ENCODE measurements at regions not wholly inside any gene's neighbourhood (a gene's known extent, or its start where the extent isn't known, plus 50 kb on each side); places are given as distances from the start of the nearest gene placed in this dataset.

DNA sequence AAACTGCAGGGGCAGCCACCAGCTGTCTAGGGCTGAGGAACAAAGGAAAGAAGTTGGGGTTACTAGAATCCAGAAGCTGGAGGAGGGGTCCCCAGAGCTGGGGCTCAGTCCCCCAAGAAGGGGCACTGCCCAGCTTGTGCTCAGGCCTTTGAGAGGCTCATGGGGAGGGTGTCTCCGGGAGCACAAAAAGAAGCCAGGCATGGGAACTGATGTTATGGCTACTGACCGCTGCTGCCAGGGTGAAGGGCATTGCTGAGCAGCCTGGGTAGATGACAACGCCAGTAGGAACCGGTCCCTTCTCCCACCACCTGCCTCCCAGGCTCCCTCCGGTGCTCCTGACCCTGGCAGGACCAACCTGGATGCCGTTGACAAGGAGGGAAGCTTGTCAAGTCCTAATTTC, 762.5 kb upstream of the TPTE start:
- H3K9me3 ChIP-seq (ENCODE audit: control insufficient read depth in 4 of 4, insufficient read depth in 3 of 4, low read length in 3 of 4), result peaks cover 4 to 52% (median 16%) of the 10 kb centered on the region in 4 donors
- ATAC-seq (ENCODE audit: insufficient read depth, low FRiP score), result no peak
- H3K27me3 ChIP-seq (ENCODE audit: control insufficient read depth in 3 of 3, insufficient read depth in 3 of 3, low read length in 2 of 3), result no peaks in the 10 kb centered on the region
- H3K9ac ChIP-seq (ENCODE audit: insufficient read depth in 1 of 2, low read length in 2 of 2), result no peak overlapping the region
- WGBS, 2 donors, result 62 to 75% methylated on average over 6 of the region's 6 CpGs
- H3K4me1 ChIP-seq (ENCODE audit: control insufficient read depth in 5 of 5, insufficient read depth in 5 of 5, low read length in 5 of 5), result no peaks in the 10 kb centered on the region
- no peak overlapping the region for H3K27ac ChIP-seq (ENCODE audit: low read depth in 1 of 2, low read length in 1 of 2)
- TF ChIP-seq CTCF (IDR thresholded peaks at IDR 0.05; ENCODE audit: control extremely low read depth, extremely low read depth), result no peak
- H3K4me3 ChIP-seq, result no peak overlapping the region
- no peak for DNase-seq
- H3K36me3 ChIP-seq (ENCODE audit: control insufficient read depth in 4 of 4, insufficient read depth in 4 of 4, low read length in 4 of 4), result no peaks in the 10 kb centered on the region

DNA sequence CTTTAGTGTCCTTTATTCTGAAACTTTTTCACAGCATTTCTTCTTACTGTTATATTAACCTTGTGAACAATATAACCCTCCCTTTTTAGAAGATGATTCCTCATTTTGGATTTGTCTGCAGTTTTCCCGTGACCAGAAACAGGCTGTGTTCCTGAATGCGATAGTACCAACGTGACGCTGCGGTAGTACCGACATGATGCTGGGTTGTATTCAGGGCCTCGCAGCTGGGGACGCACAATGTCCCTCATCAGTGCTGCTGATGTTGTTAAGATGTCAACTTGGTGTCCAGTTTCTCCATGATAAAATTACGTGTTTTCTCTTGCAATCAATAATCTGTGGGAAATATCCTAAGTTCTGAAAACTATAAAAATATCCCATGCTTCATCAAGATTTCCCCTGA, 761.4 kb upstream of the TPTE start:
- 72 to 83% methylated on average over 9 of the region's 9 CpGs for WGBS, 2 donors
- no peak for ATAC-seq (ENCODE audit: insufficient read depth, low FRiP score)
- Histone ChIP-seq H3K9ac (ENCODE audit: insufficient read depth in 1 of 2, low read length in 2 of 2) (no peak overlapping the region), H3K36me3 (ENCODE audit: control insufficient read depth in 4 of 4, insufficient read depth in 4 of 4, low read length in 4 of 4) (no peaks in the 10 kb centered on the region), H3K4me3 (no peak overlapping the region), H3K4me1 (ENCODE audit: control insufficient read depth in 5 of 5, insufficient read depth in 5 of 5, low read length in 5 of 5) (no peaks in the 10 kb centered on the region), H3K27me3 (ENCODE audit: control insufficient read depth in 3 of 3, insufficient read depth in 3 of 3, low read length in 2 of 3) (no peaks in the 10 kb centered on the region), H3K27ac (ENCODE audit: low read depth in 1 of 2, low read length in 1 of 2) (no peak overlapping the region), H3K9me3 (ENCODE audit: control insufficient read depth in 4 of 4, insufficient read depth in 3 of 4, low read length in 3 of 4) (peaks cover 4 to 50% (median 16%) of the 10 kb centered on the region in 4 donors)
- no peak for TF ChIP-seq CTCF (IDR thresholded peaks at IDR 0.05; ENCODE audit: control extremely low read depth, extremely low read depth)
- no peak for DNase-seq

GRCh38 chr21:9760398-9761074, 760.8 kb upstream of the TPTE start:
- 49 to 61% methylated on average over 5 of the region's 5 CpGs for WGBS, 2 donors
- peaks cover 4 to 50% (median 16%) of the 10 kb centered on the region in 4 donors for H3K9me3 ChIP-seq (ENCODE audit: control insufficient read depth in 4 of 4, insufficient read depth in 3 of 4, low read length in 3 of 4)
- TF ChIP-seq CTCF (IDR thresholded peaks at IDR 0.05; ENCODE audit: control extremely low read depth, extremely low read depth), result no peak
- H3K36me3 ChIP-seq (ENCODE audit: control insufficient read depth in 4 of 4, insufficient read depth in 4 of 4, low read length in 4 of 4), result no peaks in the 10 kb centered on the region
- no peak for ATAC-seq (ENCODE audit: insufficient read depth, low FRiP score)
- H3K4me1 ChIP-seq (ENCODE audit: control insufficient read depth in 5 of 5, insufficient read depth in 5 of 5, low read length in 5 of 5), result no peaks in the 10 kb centered on the region
- no peak for DNase-seq
- H3K4me3 ChIP-seq, result no peak overlapping the region
- H3K9ac ChIP-seq (ENCODE audit: insufficient read depth in 1 of 2, low read length in 2 of 2), result no peak overlapping the region
- no peak overlapping the region for H3K27ac ChIP-seq (ENCODE audit: low read depth in 1 of 2, low read length in 1 of 2)
- H3K27me3 ChIP-seq (ENCODE audit: control insufficient read depth in 3 of 3, insufficient read depth in 3 of 3, low read length in 2 of 3), result no peaks in the 10 kb centered on the region

GRCh38 chr21:9763306-9763705, 758.1 kb upstream of the TPTE start:
- H3K27me3 ChIP-seq (ENCODE audit: control insufficient read depth in 3 of 3, insufficient read depth in 3 of 3, low read length in 2 of 3), result no peaks in the 10 kb centered on the region
- no peak overlapping the region for H3K4me3 ChIP-seq
- no peaks in the 10 kb centered on the region for H3K36me3 ChIP-seq (ENCODE audit: control insufficient read depth in 4 of 4, insufficient read depth in 4 of 4, low read length in 4 of 4)
- H3K9me3 ChIP-seq (ENCODE audit: control insufficient read depth in 4 of 4, insufficient read depth in 3 of 4, low read length in 3 of 4), result peaks cover under 1 to 47% (median 20%) of the 10 kb centered on the region in 4 donors
- H3K4me1 ChIP-seq (ENCODE audit: control insufficient read depth in 5 of 5, insufficient read depth in 5 of 5, low read length in 5 of 5), result no peaks in the 10 kb centered on the region
- no peak for DNase-seq
- no peak for TF ChIP-seq CTCF (IDR thresholded peaks at IDR 0.05; ENCODE audit: control extremely low read depth, extremely low read depth)
- H3K27ac ChIP-seq (ENCODE audit: low read depth in 1 of 2, low read length in 1 of 2), result no peak overlapping the region
- WGBS, 2 donors, result 62 to 78% methylated on average over 3 of the region's 3 CpGs
- no peak for ATAC-seq (ENCODE audit: insufficient read depth, low FRiP score)
- no peak overlapping the region for H3K9ac ChIP-seq (ENCODE audit: insufficient read depth in 1 of 2, low read length in 2 of 2)
